Neural progenitor cell (in vitro differentiated cells): ENCODE measurements at regions not wholly inside any gene's neighbourhood (a gene's known extent, or its start where the extent isn't known, plus 50 kb on each side); places are given as distances from the start of the nearest gene placed in this dataset.
A peak's percentile ranks its signal among the peaks of the same experiment; 100 is the strongest.

Experiments used
- DNase-seq: peaks from one replicate; pipeline ENCODE4 v3.0.0-alpha.2; 2016; ENCODE audit warnings: low spot score
- H2AFZ ChIP-seq: fragments of 200-600 bp; sonication (generic); replicated peaks from 2 replicates; pipeline ENCODE4 v1.6.1; 2016; ENCODE audit warnings: antibody characterized with exemption
- H3F3A ChIP-seq: fragments of 200-600 bp; sonication (generic); 2 replicates; pipeline ENCODE4 v1.6.1; 2016; ENCODE audit warnings: antibody characterized with exemption, low read depth
- H3K27ac ChIP-seq: fragments of 200-600 bp; sonication (generic); 2 replicates; pipeline ENCODE4 v1.5.1; 2016; ENCODE audit warnings: mild to moderate bottlenecking
- H3K27me3 ChIP-seq: fragments of 200-600 bp; sonication (generic); 2 replicates; pipeline ENCODE4 v1.6.1; 2016; ENCODE audit warnings: mild to moderate bottlenecking, moderate library complexity
- H3K36me3 ChIP-seq: fragments of 200-600 bp; sonication (generic); 2 replicates; pipeline ENCODE4 v1.5.1; 2016
- H3K4me1 ChIP-seq: fragments of 200-600 bp; sonication (generic); 2 replicates; pipeline ENCODE4 v1.6.1; 2016; ENCODE audit warnings: mixed run types
- H3K4me2 ChIP-seq: fragments of 200-600 bp; sonication (generic); 2 replicates; pipeline ENCODE4 v1.6.1; 2016
- H3K4me3 ChIP-seq: fragments of 200-600 bp; sonication (generic); 2 replicates; pipeline ENCODE4 v1.5.1; 2016
- H3K79me2 ChIP-seq: fragments of 200-600 bp; sonication (generic); 2 replicates; pipeline ENCODE4 v1.6.1; 2016; ENCODE audit warnings: low read depth
- H3K9ac ChIP-seq: fragments of 200-600 bp; sonication (generic); 2 replicates; pipeline ENCODE4 v1.6.1; 2016
- H3K9me3 ChIP-seq: fragments of 200-600 bp; sonication (generic); 2 replicates; pipeline ENCODE4 v1.5.1; 2016; ENCODE audit warnings: low read depth
- H4K20me1 ChIP-seq: fragments of 200-600 bp; sonication (generic); 2 replicates; pipeline ENCODE4 v1.6.1; 2016; ENCODE audit warnings: low read depth
- H3K27ac Mint-ChIP-seq: 3 replicates; pipeline ENCODE4 v1.8.0; 2021; ENCODE audit warnings: mixed read lengths
- H3K27me3 Mint-ChIP-seq: 2 replicates; pipeline ENCODE4 v1.8.0; 2022; ENCODE audit warnings: low read depth, mild to moderate bottlenecking, inconsistent platforms, moderate library complexity, mixed read lengths; ENCODE audit not compliant: insufficient read depth
- H3K36me3 Mint-ChIP-seq: 3 replicates; pipeline ENCODE4 v1.8.0; 2021; ENCODE audit warnings: mixed read lengths
- H3K4me1 Mint-ChIP-seq: 3 replicates; pipeline ENCODE4 v1.8.0; 2021; ENCODE audit warnings: mixed read lengths
- H3K4me3 Mint-ChIP-seq: 3 replicates; pipeline ENCODE4 v1.8.0; 2021; ENCODE audit warnings: mild to moderate bottlenecking, moderate library complexity, mixed read lengths
- H3K9me3 Mint-ChIP-seq: 3 replicates; pipeline ENCODE4 v1.8.0; 2020; ENCODE audit warnings: mixed read lengths
- CTCF ChIP-seq: fragments of 200-600 bp; sonication (generic); IDR thresholded peaks from 2 replicates; pipeline ENCODE4 v1.5.1; 2017; ENCODE audit warnings: antibody characterized with exemption, mild to moderate bottlenecking
- EZH2 ChIP-seq: fragments of 200-600 bp; sonication (generic); IDR thresholded peaks from 2 replicates; pipeline ENCODE4 v1.6.1; 2017; ENCODE audit warnings: antibody characterized with exemption, mild to moderate bottlenecking, moderate library complexity
- EZH2phosphoT487 ChIP-seq: fragments of 200-600 bp; sonication (generic); IDR thresholded peaks from 2 replicates; pipeline ENCODE4 v1.6.1; 2017; ENCODE audit warnings: antibody characterized with exemption

- TF ChIP-seq EZH2 (no peak), CTCF (no peak), EZH2phosphoT487 (no peak)
- Histone ChIP-seq H3K4me3 (no peak overlapping the region), H3F3A (no peaks in the 10 kb centered on the region), H3K4me1 (no peaks in the 10 kb centered on the region), H3K9ac (no peak overlapping the region), H3K27me3 (no peaks in the 10 kb centered on the region), H3K79me2 (no peaks in the 10 kb centered on the region), H3K4me2 (no peak overlapping the region), H4K20me1 (no peaks in the 10 kb centered on the region), H3K36me3 (no peaks in the 10 kb centered on the region), H3K9me3 (no peaks in the 10 kb centered on the region), H2AFZ (no peak overlapping the region), H3K27ac (no peak overlapping the region)
- Mint-ChIP-seq H3K4me3 (no peak overlapping the region), H3K9me3 (no peaks in the 10 kb centered on the region), H3K36me3 (no peaks in the 10 kb centered on the region), H3K4me1 (peaks cover 29% of the 10 kb centered on the region), H3K27ac (peak overlapping the region; percentile 52), H3K27me3 (peaks cover 6% of the 10 kb centered on the region)
- DNase-seq = no peak
Observed at GRCh38 chr6:33914645-33915044, 110.8 kb upstream of the MLN start.

- H3K9ac ChIP-seq = no peak overlapping the region
- no peaks in the 10 kb centered on the region for H3K79me2 ChIP-seq
- no peak overlapping the region for H3K4me3 Mint-ChIP-seq
- no peaks in the 10 kb centered on the region for H3K4me1 ChIP-seq
- DNase-seq = no peak
- no peaks in the 10 kb centered on the region for H3K9me3 ChIP-seq
- no peaks in the 10 kb centered on the region for H3K27me3 ChIP-seq
- H3K36me3 ChIP-seq = no peaks in the 10 kb centered on the region
- H3K27ac Mint-ChIP-seq = peak overlapping the region; percentile 65
- no peak overlapping the region for H3K4me2 ChIP-seq
- no peaks in the 10 kb centered on the region for H3K36me3 Mint-ChIP-seq
- no peaks in the 10 kb centered on the region for H3K9me3 Mint-ChIP-seq
- no peak overlapping the region for H3K27ac ChIP-seq
- peaks cover 6% of the 10 kb centered on the region for H3K27me3 Mint-ChIP-seq
- H3K4me3 ChIP-seq = no peak overlapping the region
- H4K20me1 ChIP-seq = no peaks in the 10 kb centered on the region
- H3K4me1 Mint-ChIP-seq = peaks cover 43% of the 10 kb centered on the region
- no peak overlapping the region for H2AFZ ChIP-seq
- H3F3A ChIP-seq = no peaks in the 10 kb centered on the region
- TF ChIP-seq EZH2 (no peak), CTCF (no peak)
Observed at GRCh38 chr6:33912195-33912594, 108.4 kb upstream of the MLN start.

- Mint-ChIP-seq H3K9me3 (no peaks in the 10 kb centered on the region), H3K4me3 (no peak overlapping the region), H3K36me3 (no peaks in the 10 kb centered on the region), H3K27me3 (peaks cover 6% of the 10 kb centered on the region), H3K27ac (peak overlapping the region; percentile 65), H3K4me1 (peaks cover 45% of the 10 kb centered on the region)
- DNase-seq = no peak
- no peaks in the 10 kb centered on the region for H4K20me1 ChIP-seq
- H2AFZ ChIP-seq = no peak overlapping the region
- TF ChIP-seq EZH2 (no peak), EZH2phosphoT487 (no peak), CTCF (no peak)
- H3K4me3 ChIP-seq = no peak overlapping the region
- no peak overlapping the region for H3K4me2 ChIP-seq
- no peak overlapping the region for H3K27ac ChIP-seq
- H3K4me1 ChIP-seq = no peaks in the 10 kb centered on the region
- no peaks in the 10 kb centered on the region for H3K27me3 ChIP-seq
- H3K36me3 ChIP-seq = no peaks in the 10 kb centered on the region
- H3K9me3 ChIP-seq = no peaks in the 10 kb centered on the region
- no peaks in the 10 kb centered on the region for H3F3A ChIP-seq
- H3K9ac ChIP-seq = no peak overlapping the region
- H3K79me2 ChIP-seq = no peaks in the 10 kb centered on the region
Observed at GRCh38 chr6:33911488-33911887, 107.7 kb upstream of the MLN start.

GRCh38 chr6:33910594-33910993 is 106.8 kb upstream of the MLN start:
- H3K27ac Mint-ChIP-seq = peak overlapping the region; percentile 64
- DNase-seq = no peak

More at GRCh38 chr6:33910594-33910993, 106.8 kb upstream of the MLN start:
- Mint-ChIP-seq H3K9me3 (no peaks in the 10 kb centered on the region), H3K4me1 (peaks cover 48% of the 10 kb centered on the region), H3K27me3 (peaks cover 2% of the 10 kb centered on the region), H3K4me3 (no peak overlapping the region), H3K36me3 (no peaks in the 10 kb centered on the region)
- no peak for TF ChIP-seq EZH2
- TF ChIP-seq EZH2phosphoT487 = no peak
- no peak for TF ChIP-seq CTCF
- no peaks in the 10 kb centered on the region for H3K4me1 ChIP-seq
- no peak overlapping the region for H3K4me2 ChIP-seq
- no peaks in the 10 kb centered on the region for H3K36me3 ChIP-seq
- no peak overlapping the region for H2AFZ ChIP-seq
- H3K4me3 ChIP-seq = no peak overlapping the region
- no peaks in the 10 kb centered on the region for H3F3A ChIP-seq
- no peak overlapping the region for H3K9ac ChIP-seq
- H4K20me1 ChIP-seq = no peaks in the 10 kb centered on the region
- no peaks in the 10 kb centered on the region for H3K27me3 ChIP-seq
- H3K9me3 ChIP-seq = no peaks in the 10 kb centered on the region
- H3K79me2 ChIP-seq = no peaks in the 10 kb centered on the region
- H3K27ac ChIP-seq = no peak overlapping the region
